IMR-90 (cell line): ENCODE measurements at regions not wholly inside any gene's neighbourhood (a gene's known extent, or its start where the extent isn't known, plus 50 kb on each side); places are given as distances from the start of the nearest gene placed in this dataset.

ENCODE experiments used
- ATAC-seq: fragments of 200-7000 bp; cut with Tn5 transposase; 2 replicates; pipeline ENCODE4 v1.9.1; 2020; ENCODE audit warnings: low read depth, mild to moderate bottlenecking, moderate library complexity
- BruUV-seq: library from RNA; stranded (reverse); fragments of 400-500 nt; replicated peaks from 2 replicates; lab custom pipeline; 2021; lab: Mats Ljungman, UMichigan
- CTCF ChIA-PET: fragments of 300-600 bp; formaldehyde crosslinking; extraction: SDS; loops from one replicate; lab custom pipeline; 2021; ENCODE audit warnings: antibody characterized with exemption; lab: Yijun Ruan, JAX
- POLR2A ChIA-PET: fragments of 300-600 bp; sonication (Branson Sonifier 250); formaldehyde crosslinking; loops from one replicate; lab custom pipeline; 2022; ENCODE audit warnings: antibody characterized with exemption; ENCODE audit not compliant: unreplicated experiment; lab: Charles Lee
- DNase-seq: peaks from one replicate; pipeline ENCODE4 v3.0.0; 2013
- H2AFZ ChIP-seq: replicated peaks from 2 replicates; pipeline ENCODE3; 2013; ENCODE audit warnings: low read length, mild to moderate bottlenecking; ENCODE audit not compliant: poor library complexity
- H2AK5ac ChIP-seq: 2 replicates; pipeline ENCODE4 v1.6.1; 2013; ENCODE audit warnings: low read depth, low read length, inconsistent platforms
- H2AK9ac ChIP-seq: replicated peaks from 2 replicates; pipeline ENCODE3; 2013; ENCODE audit warnings: mild to moderate bottlenecking, low read depth, low read length, moderate library complexity; ENCODE audit not compliant: poor library complexity
- H2BK120ac ChIP-seq: 2 replicates; pipeline ENCODE4 v1.6.1; 2013; ENCODE audit warnings: low read depth, low read length, inconsistent platforms
- H2BK15ac ChIP-seq: 3 replicates; pipeline ENCODE4 v1.6.1; 2013; ENCODE audit warnings: low read depth, low read length, inconsistent platforms
- H2BK20ac ChIP-seq: 2 replicates; pipeline ENCODE4 v1.6.1; 2013; ENCODE audit warnings: low read depth, mild to moderate bottlenecking, inconsistent platforms, low read length, moderate library complexity
- H2BK5ac ChIP-seq: 2 replicates; pipeline ENCODE4 v1.6.1; 2013; ENCODE audit warnings: mild to moderate bottlenecking, low read depth, low read length, inconsistent platforms; ENCODE audit not compliant: poor library complexity, severe bottlenecking
- H3K14ac ChIP-seq: replicated peaks from 2 replicates; pipeline ENCODE4 v1.6.1; 2013; ENCODE audit warnings: low read depth, low read length, inconsistent platforms
- H3K18ac ChIP-seq: 2 replicates; pipeline ENCODE4 v1.6.1; 2013; ENCODE audit warnings: low read depth, low read length, control low read depth
- H3K23ac ChIP-seq: 2 replicates; pipeline ENCODE4 v1.6.1; 2013; ENCODE audit warnings: low read depth, low read length, inconsistent platforms
- H3K27ac ChIP-seq: 2 replicates; pipeline ENCODE4 v1.5.1; 2013; ENCODE audit warnings: mild to moderate bottlenecking, control low read depth, low read length; ENCODE audit not compliant: insufficient read depth
- H3K27me3 ChIP-seq: 2 replicates; pipeline ENCODE4 v1.6.1; 2013; ENCODE audit warnings: low read length; ENCODE audit not compliant: control insufficient read depth, insufficient read depth
- H3K36me3 ChIP-seq: 2 replicates; pipeline ENCODE4 v1.6.1; 2013; ENCODE audit warnings: low read length, mixed read lengths; ENCODE audit not compliant: control insufficient read depth, insufficient read depth
- H3K4ac ChIP-seq: 2 replicates; pipeline ENCODE4 v1.6.1; 2013; ENCODE audit warnings: low read depth, low read length, inconsistent platforms
- H3K4me1 ChIP-seq: 2 replicates; pipeline ENCODE4 v1.6.1; 2013; ENCODE audit warnings: low read length, mixed read lengths; ENCODE audit not compliant: control insufficient read depth, insufficient read depth
- H3K4me2 ChIP-seq: 2 replicates; pipeline ENCODE4 v1.6.1; 2013; ENCODE audit warnings: low read depth, mild to moderate bottlenecking, control low read depth, low read length, moderate library complexity
- H3K4me3 ChIP-seq: 2 replicates; pipeline ENCODE4 v1.5.1; 2013; ENCODE audit warnings: low read depth, mild to moderate bottlenecking, control low read depth, low read length, moderate library complexity; ENCODE audit not compliant: insufficient read depth
- H3K56ac ChIP-seq: 2 replicates; pipeline ENCODE4 v1.6.1; 2013; ENCODE audit warnings: low read length, inconsistent platforms; ENCODE audit not compliant: insufficient read depth; ENCODE audit errors: extremely low read depth
- H3K79me1 ChIP-seq, 2 experiments: 2 replicates each; pipeline ENCODE4 v1.6.1; 2013; ENCODE audit warnings: low read length in 2 of 2, inconsistent platforms in 1 of 2, low read depth in 1 of 2
- H3K9ac ChIP-seq: 2 replicates; pipeline ENCODE4 v1.6.1; 2013; ENCODE audit warnings: low read depth, low read length, control low read depth
- H3K9me1 ChIP-seq: 2 replicates; pipeline ENCODE4 v1.6.1; 2013; ENCODE audit warnings: low read length, inconsistent platforms; ENCODE audit not compliant: insufficient read depth
- H3K9me3 ChIP-seq: 2 replicates; pipeline ENCODE4 v1.6.1; 2013; ENCODE audit warnings: low read length; ENCODE audit not compliant: control insufficient read depth, insufficient read depth
- H4K20me1 ChIP-seq: 2 replicates; pipeline ENCODE4 v1.6.1; 2013; ENCODE audit warnings: low read length, inconsistent platforms; ENCODE audit not compliant: insufficient read depth
- H4K5ac ChIP-seq: 2 replicates; pipeline ENCODE4 v1.6.1; 2013; ENCODE audit warnings: mild to moderate bottlenecking, low read depth, low read length, control low read depth
- H4K8ac ChIP-seq, 2 experiments: 2 replicates each; pipeline ENCODE4 v1.6.1; 2013; ENCODE audit warnings: low read depth in 2 of 2, low read length in 2 of 2, control low read depth in 1 of 2, inconsistent platforms in 1 of 2
- H4K91ac ChIP-seq: 2 replicates; pipeline ENCODE4 v1.6.1; 2013; ENCODE audit warnings: low read depth, low read length, inconsistent platforms; ENCODE audit not compliant: insufficient read depth
- BHLHE40 ChIP-seq: fragments of 150-350 bp; IDR thresholded peaks from 2 replicates; pipeline ENCODE4 v1.6.1; 2016; ENCODE audit warnings: mild to moderate bottlenecking, low read depth, low read length
- CEBPB ChIP-seq: IDR thresholded peaks from 2 replicates; pipeline ENCODE4 v1.6.1; 2012; ENCODE audit warnings: low read depth, low read length, improper control_type of control experiment
- CHD1 ChIP-seq: IDR thresholded peaks from 2 replicates; pipeline ENCODE4 v1.6.1; 2012; ENCODE audit warnings: low read depth, low read length, improper control_type of control experiment
- CTCF ChIP-seq: conservative IDR thresholded peaks from 2 replicates; pipeline ENCODE4 v1.5.1; 2012; ENCODE audit warnings: mild to moderate bottlenecking, low read depth, low read length, improper control_type of control experiment
- FOS ChIP-seq: fragments of 150-350 bp; IDR thresholded peaks from 2 replicates; pipeline ENCODE4 v1.6.1; 2016; ENCODE audit warnings: low read depth, low read length
- MAFK ChIP-seq: IDR thresholded peaks from 2 replicates; pipeline ENCODE4 v1.6.1; 2012; ENCODE audit warnings: low read depth, low read length, improper control_type of control experiment
- MAZ ChIP-seq: IDR thresholded peaks from 2 replicates; pipeline ENCODE4 v1.6.1; 2012; ENCODE audit warnings: low read depth, mild to moderate bottlenecking, low read length, improper control_type of control experiment, moderate library complexity, borderline replicate concordance
- MXI1 ChIP-seq: IDR thresholded peaks from 2 replicates; pipeline ENCODE4 v1.6.1; 2012; ENCODE audit warnings: low read depth, mild to moderate bottlenecking, low read length, moderate library complexity, borderline replicate concordance
- NFE2L2 ChIP-seq: fragments of 150-350 bp; IDR thresholded peaks from 2 replicates; pipeline ENCODE4 v1.6.1; 2016; ENCODE audit warnings: low read depth, mild to moderate bottlenecking, low read length
- POLR2A ChIP-seq: IDR thresholded peaks from 2 replicates; pipeline ENCODE4 v1.6.1; 2012; ENCODE audit warnings: mild to moderate bottlenecking, low read depth, low read length
- RAD21 ChIP-seq: IDR thresholded peaks from 2 replicates; pipeline ENCODE4 v1.6.1; 2012; ENCODE audit warnings: low read length, improper control_type of control experiment
- RCOR1 ChIP-seq: IDR thresholded peaks from 2 replicates; pipeline ENCODE4 v1.6.1; 2012; ENCODE audit warnings: mild to moderate bottlenecking, low read length, improper control_type of control experiment; ENCODE audit not compliant: insufficient replicate concordance
- RFX5 ChIP-seq: IDR thresholded peaks from 2 replicates; pipeline ENCODE4 v1.8.0; 2012; ENCODE audit warnings: low read depth, mild to moderate bottlenecking, low read length, moderate library complexity
- SMC3 ChIP-seq: fragments of 150-350 bp; IDR thresholded peaks from 2 replicates; pipeline ENCODE4 v1.6.1; 2016; ENCODE audit warnings: low read depth, mild to moderate bottlenecking, antibody characterized with exemption, low read length, moderate library complexity
- USF2 ChIP-seq: fragments of 150-350 bp; IDR thresholded peaks from 2 replicates; pipeline ENCODE4 v1.6.1; 2017; ENCODE audit warnings: mild to moderate bottlenecking, antibody characterized with exemption, low read length, low read depth
- WGBS, 2 experiments: methylation state at CpG; one replicate each; pipeline versions ENCODE4 v1.1.5 to v1.1.7; 2013; ENCODE audit warnings: missing lambda C conversion rate in 2 of 2; ENCODE audit not compliant: insufficient read length in 1 of 2; ENCODE audit errors: extremely low coverage in 2 of 2; 5-methylcytosine and 5-hydroxymethylcytosine counted together
- dilution Hi-C: fragments of 300-500 bp; cut with HindIII; formaldehyde crosslinking; loops from one replicate; pipeline ENCODE4 v1.14.3; 2018; ENCODE audit warnings: low sequenced_read_pairs; ENCODE audit not compliant: unreplicated experiment
- in situ Hi-C: fragments of 300-500 bp; cut with MboI; formaldehyde crosslinking; loops from 3 replicates; pipeline ENCODE4 v1.14.3; 2019; ENCODE audit warnings: low sequenced_read_pairs, inconsistent platforms, mixed read lengths
- intact Hi-C: fragments of 100-400 bp; cut with micrococcal nuclease; formaldehyde crosslinking; loops from 2 replicates; pipeline ENCODE4 v1.10.0; 2022
- TF ChIP-seq, protein P1 (sequence below): fragments of 150-350 bp; IDR thresholded peaks from 2 replicates; pipeline ENCODE4 v1.6.1; 2016; ENCODE audit warnings: low read depth, mild to moderate bottlenecking, low read length, moderate library complexity, borderline replicate concordance

DNA sequence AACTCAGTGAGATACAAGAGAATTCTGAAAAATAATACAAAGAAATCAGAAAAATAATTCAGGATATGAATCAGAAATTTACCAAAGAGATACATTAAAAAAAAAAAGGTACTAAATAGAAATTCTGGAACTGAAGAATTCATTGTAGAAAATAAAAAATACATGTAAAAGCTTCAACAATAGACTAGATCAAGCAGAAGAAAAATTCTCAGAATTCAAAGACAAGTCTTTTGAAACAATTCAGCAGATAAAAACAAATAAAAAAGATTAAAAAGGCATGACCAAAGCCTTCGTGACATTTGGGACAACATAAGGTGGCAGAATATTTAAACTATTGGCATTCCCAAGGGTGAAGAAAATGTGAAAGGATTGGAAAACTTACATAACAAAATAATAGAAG is 133.1 kb upstream of the CNOT2 start:
- DNase-seq (no peak), ATAC-seq (no peak)
- Histone ChIP-seq H3K14ac (no peak overlapping the region), H2BK120ac (no peak overlapping the region), H3K56ac (no peak overlapping the region), H3K4ac (no peak overlapping the region), H2BK20ac (no peak overlapping the region), H4K20me1 (no peaks in the 10 kb centered on the region), H2AK5ac (no peak overlapping the region), H4K91ac (no peak overlapping the region), H3K27ac (no peak overlapping the region), H3K36me3 (no peaks in the 10 kb centered on the region), H3K18ac (no peak overlapping the region), H2BK15ac (no peak overlapping the region), H3K27me3 (no peaks in the 10 kb centered on the region), H3K4me2 (no peak overlapping the region), H3K23ac (no peak overlapping the region), H3K79me1 (no peaks in the 10 kb centered on the region), H2AFZ (no peak overlapping the region), H2BK5ac (no peak overlapping the region), H3K9ac (no peak overlapping the region), H3K9me1 (no peaks in the 10 kb centered on the region), H2AK9ac (no peak overlapping the region), H4K5ac (no peak overlapping the region), H4K8ac (no peak overlapping the region), H3K4me3 (no peak overlapping the region), H3K4me1 (no peaks in the 10 kb centered on the region), H3K9me3 (peaks cover 11% of the 10 kb centered on the region)
- in situ Hi-C loops (no loop called here), dilution Hi-C loops (no loop called here), intact Hi-C loops (no loop called here)
- ChIA-PET POLR2A (no interaction called here), CTCF (no interaction called here)
- TF ChIP-seq BHLHE40 (no peak), NFE2L2 (no peak), CTCF (no peak), MAFK (no peak), RCOR1 (no peak), RFX5 (no peak), FOS (no peak), MAZ (no peak), RAD21 (no peak), USF2 (no peak), SMC3 (no peak), MXI1 (no peak), POLR2A (no peak), CHD1 (no peak), CEBPB (no peak)
- TF ChIP-seq, protein P1, sequence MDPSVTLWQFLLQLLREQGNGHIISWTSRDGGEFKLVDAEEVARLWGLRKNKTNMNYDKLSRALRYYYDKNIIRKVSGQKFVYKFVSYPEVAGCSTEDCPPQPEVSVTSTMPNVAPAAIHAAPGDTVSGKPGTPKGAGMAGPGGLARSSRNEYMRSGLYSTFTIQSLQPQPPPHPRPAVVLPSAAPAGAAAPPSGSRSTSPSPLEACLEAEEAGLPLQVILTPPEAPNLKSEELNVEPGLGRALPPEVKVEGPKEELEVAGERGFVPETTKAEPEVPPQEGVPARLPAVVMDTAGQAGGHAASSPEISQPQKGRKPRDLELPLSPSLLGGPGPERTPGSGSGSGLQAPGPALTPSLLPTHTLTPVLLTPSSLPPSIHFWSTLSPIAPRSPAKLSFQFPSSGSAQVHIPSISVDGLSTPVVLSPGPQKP: no peak
- no CpG with 5 or more reads among the region's 1 CpG for WGBS, 2 experiments
- no TSS peak for BruUV-seq
